ENCODE measurements at regions not wholly inside any gene's neighbourhood (a gene's known extent, or its start where the extent isn't known, plus 50 kb on each side); places are given as distances from the start of the nearest gene placed in this dataset.

- TF ChIP-seq CTCF (IDR thresholded peaks at IDR 0.05 in 8 of 11, conservative IDR thresholded peaks at IDR 0.05 in 3 of 11) (no peak), POLR2A (IDR thresholded peaks at IDR 0.05) (no peak), POLR2AphosphoS5 (IDR thresholded peaks at IDR 0.05) (no peak)
These were observed 329.0 kb upstream of the DAB1 start for GRCh38 chr1:57752843-57753242.

Data from spleen (tissue), 7 donors.